GM18861 (cell line): ENCODE measurements at regions not wholly inside any gene's neighbourhood (a gene's known extent, or its start where the extent isn't known, plus 50 kb on each side); places are given as distances from the start of the nearest gene placed in this dataset.
A peak's percentile ranks its signal among the peaks of the same experiment; 100 is the strongest.

Source experiments
- ATAC-seq: cut with Tn5 transposase; IDR thresholded peaks from one replicate; pipeline ENCODE4 v1.9.1; 2021; ENCODE audit not compliant: unreplicated experiment

DNA sequence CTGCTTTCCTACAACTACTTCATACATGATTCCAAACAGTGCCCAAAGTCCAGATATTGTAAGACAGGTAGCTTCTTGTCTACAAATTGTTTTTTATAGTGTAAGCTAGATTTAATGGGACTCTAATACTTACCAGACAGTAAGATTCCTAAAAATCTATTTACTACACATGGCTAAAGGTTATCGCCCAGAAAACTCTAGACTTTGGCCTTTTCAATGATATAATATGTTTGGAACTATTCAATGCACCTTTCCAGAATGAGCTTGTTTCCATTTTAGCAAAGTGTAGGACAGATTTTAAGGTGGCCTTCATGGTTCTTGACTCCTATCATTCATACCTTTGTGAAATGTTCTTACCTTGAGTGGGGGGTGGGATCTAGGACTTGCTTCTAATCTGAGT is 951.0 kb downstream of the SORCS1 start:
- ATAC-seq = no peak

DNA sequence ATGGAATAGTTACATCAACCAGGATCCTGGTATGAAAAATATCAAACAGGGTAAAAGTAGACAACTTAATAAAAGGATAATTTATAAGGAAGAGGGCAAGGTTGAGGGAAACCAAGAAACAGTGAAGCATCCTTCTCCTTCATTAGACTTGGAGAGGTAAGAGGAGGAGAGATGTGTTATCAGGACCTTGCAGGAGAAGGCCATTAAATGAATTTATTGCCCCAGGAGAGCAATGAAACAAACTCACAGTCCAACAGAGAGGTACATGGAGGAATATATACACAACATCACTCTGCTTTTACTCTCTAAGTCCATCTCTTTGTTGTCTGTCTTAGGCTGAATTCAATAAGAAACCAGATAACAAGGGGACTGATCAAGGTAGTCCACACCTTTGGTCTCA is 966.2 kb downstream of the SORCS1 start:
- no peak for ATAC-seq

DNA sequence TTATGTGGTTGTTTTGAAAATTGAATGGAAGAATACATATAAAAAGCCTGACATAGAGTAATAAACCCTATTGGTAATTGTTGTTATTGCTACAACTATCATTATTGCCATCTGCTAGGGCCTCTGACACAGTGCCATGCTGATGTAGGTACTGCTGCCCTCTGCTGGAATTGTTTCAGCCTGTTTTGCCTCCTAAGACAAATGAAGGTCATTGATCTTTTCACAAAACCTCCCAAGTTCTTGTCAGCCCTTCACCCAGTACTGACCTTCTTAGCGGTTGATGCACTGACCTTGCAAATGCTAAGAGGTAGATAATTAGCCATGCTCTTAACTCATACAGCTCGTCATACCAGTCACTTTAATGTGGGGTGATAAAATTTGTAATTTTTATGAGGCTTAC is 975.2 kb downstream of the SORCS1 start:
- ATAC-seq = peak; percentile 67

DNA sequence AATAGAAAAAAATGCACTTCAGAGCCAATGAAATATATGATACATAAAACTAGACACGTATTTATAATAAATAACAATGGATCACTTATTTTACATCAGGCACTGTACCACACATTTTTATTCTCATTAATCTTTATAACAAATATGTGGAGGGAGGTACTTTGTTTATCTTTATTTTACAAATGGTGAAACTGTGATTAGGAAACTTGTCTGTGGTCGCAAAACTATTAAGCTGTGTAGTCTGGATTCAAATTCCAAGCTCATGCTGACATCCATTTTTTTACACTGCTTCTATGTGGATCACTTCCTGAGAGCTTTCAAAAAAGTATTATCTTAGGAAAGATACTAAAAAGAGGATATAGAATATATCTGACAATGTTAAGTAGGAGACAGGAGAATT is 978.6 kb downstream of the SORCS1 start:
- ATAC-seq = no peak

DNA sequence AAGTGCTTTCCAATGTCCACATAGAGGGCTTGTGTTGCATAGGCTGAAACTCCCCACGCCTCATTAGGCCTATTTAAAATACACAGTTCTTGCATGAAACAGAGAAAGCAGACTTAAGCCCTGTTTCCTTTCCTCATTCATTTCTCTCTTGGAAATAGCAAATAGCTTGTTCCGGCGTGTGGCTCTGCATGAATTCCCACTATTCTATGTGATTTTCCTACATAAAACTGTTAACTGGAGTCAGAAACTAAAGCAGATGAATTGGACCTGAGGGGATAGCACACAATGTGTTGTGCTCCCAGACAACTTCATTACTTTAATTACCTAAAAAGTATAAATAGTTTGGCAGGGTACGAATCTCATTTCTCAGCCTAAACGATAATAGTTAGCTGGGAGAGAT is 981.5 kb downstream of the SORCS1 start:
- ATAC-seq = no peak

DNA sequence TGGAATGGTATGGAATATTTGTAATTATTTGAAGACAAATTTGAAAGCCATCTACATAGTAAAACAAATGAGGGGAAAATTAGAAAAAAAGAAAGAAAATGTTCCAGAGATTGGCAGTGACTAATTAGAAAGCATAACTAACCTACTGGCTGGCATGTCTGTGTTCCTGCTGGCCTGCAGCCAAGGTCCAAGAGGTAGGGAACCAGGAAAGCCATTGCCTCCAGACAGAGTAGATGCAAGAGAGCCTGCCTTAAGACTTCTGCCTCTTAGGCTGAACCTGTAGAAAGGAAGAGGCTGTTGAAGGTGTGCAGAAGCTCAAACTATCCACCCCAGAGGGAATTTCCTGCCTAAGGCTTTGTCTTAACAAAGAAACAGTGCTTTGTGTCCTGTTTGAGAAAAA is 982.0 kb downstream of the SORCS1 start:
- ATAC-seq = no peak

DNA sequence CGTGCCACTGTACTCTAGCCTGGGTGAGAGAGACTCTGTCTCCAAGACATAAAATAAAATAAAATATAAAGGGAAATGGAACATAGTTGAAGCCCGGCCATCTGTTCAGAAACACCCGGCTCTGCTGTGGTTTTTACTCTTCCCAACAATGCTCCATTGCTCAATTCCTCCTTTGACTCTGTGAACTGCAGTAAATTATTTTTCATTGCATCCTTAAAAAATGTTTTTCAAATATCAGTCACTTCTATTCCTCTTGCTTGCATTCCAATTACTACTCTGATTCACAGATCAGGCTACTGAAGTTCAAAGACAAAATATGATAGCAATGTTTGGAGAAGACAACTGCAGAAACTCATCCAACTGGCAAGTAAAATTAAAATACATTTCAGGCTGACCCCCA is 983.0 kb downstream of the SORCS1 start:
- no peak for ATAC-seq

DNA sequence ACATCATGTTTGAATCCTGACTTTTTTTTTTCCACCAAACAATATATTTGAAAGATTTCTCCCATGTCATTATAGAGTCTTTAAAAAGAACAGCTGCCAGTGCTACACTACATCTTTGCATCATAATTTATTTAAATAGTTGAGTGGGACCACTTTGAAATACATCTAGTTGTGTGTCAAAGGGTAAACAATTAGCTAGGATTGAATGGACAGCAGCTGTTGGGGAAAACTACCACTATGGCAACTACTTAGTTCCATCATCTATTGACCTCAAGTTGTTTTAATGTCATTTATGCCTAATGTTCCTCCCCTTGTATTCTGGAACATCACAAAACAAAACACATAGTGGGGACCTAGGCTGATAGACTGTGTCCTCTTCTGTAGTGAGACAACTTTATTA is 985.1 kb downstream of the SORCS1 start:
- ATAC-seq = no peak

DNA sequence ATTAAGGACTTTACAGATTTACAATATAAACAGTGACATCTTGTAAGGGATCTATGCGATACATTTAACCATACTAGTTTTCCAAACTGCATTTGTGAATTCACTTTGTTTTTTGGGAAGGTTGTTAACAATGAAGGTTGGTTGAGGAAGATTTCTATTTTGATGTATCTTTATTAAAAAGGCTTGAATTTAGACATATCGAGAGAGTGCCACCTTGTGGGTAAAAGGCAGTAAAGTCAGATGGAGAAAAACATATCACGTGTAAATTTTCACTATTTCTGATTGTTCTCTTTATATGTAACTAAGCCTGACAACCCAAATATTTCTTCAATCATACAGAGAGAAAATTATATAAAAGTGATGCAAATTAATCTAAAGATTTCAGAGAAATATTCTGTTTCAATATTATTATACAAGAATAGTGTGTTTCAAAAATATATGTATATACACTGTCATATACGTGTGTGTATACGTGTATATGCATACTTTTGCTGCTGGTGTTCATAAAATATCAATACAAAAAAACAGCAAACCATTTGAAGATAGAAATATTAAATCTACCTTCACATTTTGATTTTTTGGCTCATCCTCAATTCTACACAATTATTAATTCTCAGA is 988.6 kb downstream of the SORCS1 start:
- peak; percentile 46 for ATAC-seq

DNA sequence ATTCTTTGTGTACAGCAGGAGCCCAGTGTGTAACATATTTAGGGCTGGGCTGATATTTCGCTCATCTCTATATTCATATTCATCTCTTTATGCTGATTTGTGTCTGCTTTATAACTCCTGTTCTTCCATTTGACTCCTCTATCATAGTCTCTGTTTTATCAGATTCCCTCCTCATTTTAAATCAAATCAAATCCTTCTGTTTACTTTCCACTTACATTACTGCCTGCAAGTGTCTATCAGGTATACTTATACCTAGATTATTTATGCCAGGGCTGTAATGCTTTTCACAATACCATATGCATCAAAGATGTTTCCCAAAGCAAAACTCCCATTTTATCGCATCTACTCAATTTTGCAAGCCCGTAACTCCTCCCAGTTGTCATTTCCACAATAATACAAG is 990.7 kb downstream of the SORCS1 start:
- no peak for ATAC-seq

DNA sequence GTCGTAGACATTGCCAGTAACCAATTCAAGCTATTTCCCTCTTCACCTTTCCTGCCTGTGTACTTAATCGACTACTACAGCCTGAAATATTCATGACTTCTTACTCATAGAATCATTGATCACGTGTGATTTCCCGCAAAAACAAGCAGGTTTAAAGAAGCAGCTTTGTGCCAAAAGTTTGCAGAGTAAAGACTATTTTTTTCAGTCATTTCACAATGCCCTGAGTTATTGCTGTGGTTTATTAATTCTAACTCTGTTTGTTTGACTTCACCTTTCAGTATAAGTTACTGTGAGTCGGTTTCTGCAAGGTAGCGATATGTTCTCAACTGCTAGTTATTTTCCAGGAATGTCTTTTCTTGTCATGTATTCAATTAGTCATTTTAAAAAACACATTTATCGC is 995.3 kb downstream of the SORCS1 start:
- ATAC-seq = no peak

DNA sequence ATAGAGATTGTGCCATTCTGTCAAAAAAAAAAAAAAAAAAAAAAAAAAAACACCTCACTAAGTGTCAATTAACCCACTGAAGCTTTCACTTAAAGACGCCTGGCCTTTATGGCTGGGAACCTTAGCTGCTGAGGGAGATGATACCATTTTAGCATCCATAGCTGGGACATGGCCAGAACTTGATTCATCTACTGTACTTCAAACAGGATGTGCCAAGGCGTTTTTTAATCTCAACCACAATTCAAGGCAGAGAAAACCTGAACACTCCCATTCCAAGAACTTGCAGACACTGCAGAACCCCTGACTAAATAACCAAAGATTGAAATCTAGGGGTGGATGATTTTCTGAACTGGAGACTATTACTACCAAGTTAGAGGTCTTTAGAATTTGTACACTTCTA is 996.6 kb downstream of the SORCS1 start:
- no peak for ATAC-seq

DNA sequence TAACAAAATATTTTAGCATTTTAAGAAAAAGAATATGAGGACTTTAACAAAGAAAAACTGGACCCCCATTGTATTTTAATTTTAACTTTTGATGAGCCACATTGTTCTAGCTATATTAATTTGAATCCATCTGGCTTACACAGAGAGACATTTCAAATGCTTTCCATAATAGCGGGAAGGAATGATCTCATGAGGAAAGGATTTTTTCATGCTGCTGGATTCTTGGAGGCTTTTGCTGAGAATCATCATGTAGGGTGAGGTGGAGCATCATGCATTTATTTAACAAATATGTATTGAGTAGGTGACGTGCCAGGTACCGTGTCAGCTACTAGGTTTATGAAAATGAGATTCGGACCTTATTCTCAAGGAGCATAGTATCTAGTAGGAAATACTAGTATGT is 1006.3 kb downstream of the SORCS1 start:
- ATAC-seq = no peak

DNA sequence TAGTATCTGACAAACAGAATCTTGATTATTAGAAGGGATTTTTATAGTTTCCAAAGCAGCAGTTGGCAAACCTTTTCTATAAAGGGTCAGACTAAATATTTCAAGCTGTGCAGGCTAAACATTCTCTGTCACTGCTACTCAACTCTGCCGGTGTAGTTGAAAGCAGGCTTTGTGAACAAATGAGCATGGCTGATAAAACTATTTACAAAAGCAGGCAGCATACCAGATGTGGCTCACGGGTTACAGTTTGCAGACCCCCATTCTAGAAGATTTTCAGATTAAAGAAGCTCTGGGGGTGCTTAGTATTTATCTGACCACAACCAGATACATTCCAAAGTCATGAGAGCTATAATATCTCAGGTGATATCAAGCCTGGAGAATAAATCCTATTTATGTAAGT is 1017.5 kb downstream of the SORCS1 start:
- ATAC-seq = no peak

DNA sequence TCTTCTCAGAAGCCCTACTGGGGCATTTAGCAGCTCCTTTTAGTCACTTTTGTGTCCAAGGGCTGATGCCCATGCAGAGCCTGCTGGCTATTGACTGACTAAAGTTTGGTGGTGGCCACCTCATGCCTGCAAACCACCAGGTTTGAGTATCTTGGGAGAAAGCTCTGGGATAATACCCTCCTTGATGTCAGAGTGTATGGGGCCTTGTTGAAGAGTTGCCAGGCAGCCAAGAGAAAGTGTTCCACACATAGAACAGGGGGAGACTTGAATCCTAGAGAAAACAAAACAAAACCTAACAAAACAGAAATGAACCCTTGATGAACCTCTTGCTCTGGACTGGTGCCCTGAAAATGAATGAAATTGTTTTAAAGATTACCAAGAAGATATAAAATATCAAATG is 1024.6 kb downstream of the SORCS1 start:
- no peak for ATAC-seq

DNA sequence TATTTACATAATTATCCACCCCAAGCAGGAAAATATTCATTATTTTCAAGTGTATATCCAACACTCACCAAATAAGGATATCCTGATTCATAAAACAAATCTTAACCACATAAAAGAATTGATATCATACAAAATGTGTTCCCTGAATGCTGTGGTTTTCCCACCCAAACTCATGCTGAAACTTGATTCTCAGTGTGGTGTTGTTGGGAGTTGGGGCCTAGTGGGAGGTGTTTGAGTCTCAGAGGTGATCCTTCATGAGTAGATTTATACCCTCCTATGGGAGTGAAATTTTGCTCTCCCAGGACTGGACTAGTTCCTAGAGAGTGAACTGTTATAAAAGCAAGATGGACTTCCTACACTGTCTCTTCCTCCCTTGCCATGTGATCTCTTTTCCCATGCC is 1028.3 kb downstream of the SORCS1 start:
- ATAC-seq = no peak

DNA sequence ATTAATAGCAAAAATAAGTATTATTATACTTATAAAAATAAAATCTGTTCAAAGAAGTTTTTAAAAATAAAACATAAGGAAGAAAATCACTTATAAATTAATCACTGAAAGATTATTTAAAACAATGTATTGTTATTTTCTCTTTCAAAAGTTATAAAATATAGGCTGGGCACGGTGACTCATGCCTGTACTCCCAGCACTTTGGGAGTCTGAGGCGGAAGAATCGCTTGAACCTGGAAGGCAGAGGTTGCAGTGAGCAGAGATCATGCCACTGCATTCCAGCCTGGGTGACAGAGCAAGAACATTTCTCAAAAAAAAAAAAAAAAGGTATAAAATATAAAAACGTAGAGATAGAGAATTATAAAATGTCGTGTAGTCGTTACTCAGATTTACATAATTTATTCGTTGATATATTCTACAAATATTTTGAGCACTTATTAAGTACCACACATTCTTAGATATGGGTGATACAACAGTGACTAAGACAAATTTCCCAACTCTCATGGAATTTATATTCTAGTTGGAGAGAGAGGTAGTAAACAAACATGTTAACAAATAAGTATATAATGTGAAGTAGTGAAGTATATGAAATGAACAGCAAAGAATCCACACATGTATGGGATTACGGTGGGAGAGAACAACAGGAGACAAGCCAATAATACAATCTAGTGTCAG is 1030.0 kb downstream of the SORCS1 start:
- ATAC-seq = no peak

DNA sequence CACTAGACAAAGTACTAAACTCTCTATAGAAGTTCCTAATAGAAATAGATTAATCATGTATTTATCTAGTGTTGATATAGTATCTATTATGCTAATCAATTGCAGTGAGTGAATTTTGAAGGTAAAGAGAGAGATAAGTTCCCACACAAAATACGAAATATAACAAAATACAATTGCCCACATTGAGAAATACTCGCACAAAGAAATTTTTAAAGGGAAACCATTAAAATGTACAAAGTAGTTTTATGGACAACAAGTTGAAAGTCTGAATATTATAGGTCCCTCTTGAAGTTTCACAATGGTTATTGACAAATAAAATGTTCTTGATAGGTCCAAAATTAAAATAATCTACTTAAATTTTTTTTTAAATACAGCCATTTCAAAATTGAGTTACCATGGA is 1031.1 kb downstream of the SORCS1 start:
- no peak for ATAC-seq

DNA sequence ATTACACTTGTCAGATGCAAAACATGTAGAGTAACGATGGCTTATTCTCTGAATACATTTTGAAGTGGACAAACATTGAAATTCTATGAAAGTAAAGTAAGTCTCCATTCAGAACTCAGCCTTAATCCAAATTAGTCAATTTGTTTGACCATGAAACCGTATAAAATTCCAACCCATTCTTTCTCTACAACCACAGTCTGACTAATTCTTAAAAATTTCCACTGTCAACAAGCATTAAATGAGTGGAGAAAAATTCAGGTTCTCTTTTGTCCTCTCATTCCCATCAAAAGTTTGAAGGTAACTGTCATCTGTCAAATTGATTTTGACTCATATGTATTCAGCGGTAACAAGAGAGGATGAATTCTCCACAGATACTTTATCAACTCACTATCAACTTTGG is 1031.5 kb downstream of the SORCS1 start:
- no peak for ATAC-seq

DNA sequence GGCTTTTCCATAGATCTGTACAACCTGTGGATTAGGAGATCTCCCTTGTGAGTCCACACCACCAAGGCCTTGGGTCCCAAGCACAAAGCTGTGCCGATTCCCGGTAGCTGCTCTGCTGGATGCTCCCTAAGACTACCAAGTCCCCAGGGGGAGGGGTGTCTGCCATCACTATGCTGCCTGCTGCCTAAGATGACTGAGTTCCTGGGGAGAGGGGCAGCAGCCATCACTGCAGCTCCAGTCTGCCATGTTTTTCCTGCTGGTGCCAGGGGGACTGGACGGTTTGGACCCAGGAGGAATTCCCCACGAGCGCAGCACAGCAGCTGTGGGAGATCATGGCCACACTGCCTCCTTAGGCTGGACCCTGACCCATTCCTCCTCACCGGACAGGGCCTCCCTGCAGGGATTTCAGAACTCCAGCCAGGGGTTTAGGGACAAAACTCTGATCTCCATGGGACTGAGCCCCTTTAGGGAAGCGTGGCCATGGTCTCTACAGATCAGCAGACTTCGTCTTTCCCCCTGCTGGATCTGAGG is 1049.8 kb downstream of the SORCS1 start:
- no peak for ATAC-seq

DNA sequence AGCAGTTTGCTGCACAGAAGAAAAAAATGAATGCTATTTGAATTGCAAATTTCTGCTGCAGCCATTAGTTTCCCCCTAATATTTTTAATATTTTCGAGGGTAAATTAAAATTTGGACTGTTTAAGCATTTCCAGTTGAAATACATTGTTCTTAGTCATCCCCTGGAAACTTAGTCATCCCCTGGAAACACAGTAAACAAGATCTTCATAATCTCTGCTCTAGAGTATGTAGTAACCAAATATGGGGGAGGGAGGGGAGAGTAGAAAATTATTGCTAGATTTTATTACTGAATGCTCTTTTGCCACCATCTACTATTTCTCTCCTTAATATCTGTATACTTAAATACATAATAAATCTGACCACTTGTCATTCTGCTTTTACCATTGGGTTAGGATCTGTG is 1053.3 kb downstream of the SORCS1 start:
- ATAC-seq = no peak

DNA sequence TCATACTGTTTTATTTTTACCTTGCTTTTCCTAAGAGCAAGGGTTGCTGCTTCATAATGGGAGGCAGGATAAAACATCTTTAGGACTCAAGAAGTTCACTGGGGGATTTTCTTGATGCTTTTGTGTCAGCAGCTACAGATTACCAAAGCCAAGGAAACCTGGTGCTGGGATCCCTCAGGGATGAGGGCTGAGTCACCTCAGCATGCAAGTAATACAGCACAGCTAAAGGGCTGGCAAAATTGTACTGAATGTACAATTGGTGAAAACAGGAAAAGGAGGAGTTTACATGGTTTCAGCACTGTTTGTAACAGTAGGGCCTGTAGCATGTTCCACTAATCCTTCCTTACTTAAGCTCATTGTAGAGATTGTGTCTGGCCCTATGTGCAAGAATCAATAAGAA is 1056.8 kb downstream of the SORCS1 start:
- no peak for ATAC-seq

DNA sequence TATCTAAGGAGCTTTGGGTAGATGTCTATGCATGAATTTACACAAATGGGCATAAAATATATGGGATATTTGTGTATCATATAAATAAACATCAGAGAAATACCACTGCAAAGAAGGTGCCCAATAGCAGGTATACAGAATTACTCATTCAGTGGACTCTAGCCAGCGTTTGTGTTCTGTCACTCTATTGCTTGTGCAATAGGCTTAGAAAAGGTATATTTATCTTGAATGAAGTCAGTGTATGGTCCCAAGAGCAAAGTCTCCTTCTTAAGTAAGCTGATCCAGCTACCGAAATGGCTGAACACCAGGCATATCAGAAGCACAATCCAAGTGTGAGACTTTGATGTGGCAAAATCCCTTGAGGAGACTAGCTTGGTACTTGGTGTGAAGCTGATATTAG is 1058.4 kb downstream of the SORCS1 start:
- no peak for ATAC-seq
